HEK293 (cell line): ENCODE measurements at regions not wholly inside any gene's neighbourhood (a gene's known extent, or its start where the extent isn't known, plus 50 kb on each side); places are given as distances from the start of the nearest gene placed in this dataset.

Source experiments
- TSHZ1 ChIP-seq: fragments of 450-650 bp; formaldehyde crosslinking; IDR thresholded peaks from 2 replicates; pipeline ENCODE4 v1.5.1; 2016; ENCODE audit warnings: missing biosample characterization, missing genetic modification characterization, borderline replicate concordance
- ZNF10 ChIP-seq: fragments of 450-650 bp; formaldehyde crosslinking; IDR thresholded peaks from 2 replicates; pipeline ENCODE4 v1.5.1; 2017; ENCODE audit warnings: missing biosample characterization, missing genetic modification characterization
- ZNF140 ChIP-seq: fragments of 450-650 bp; formaldehyde crosslinking; IDR thresholded peaks from 2 replicates; pipeline ENCODE4 v1.5.1; 2016; ENCODE audit warnings: missing biosample characterization, missing genetic modification characterization
- ZNF416 ChIP-seq: fragments of 450-650 bp; formaldehyde crosslinking; IDR thresholded peaks from 2 replicates; pipeline ENCODE4 v1.5.1; 2016; ENCODE audit warnings: missing biosample characterization, missing genetic modification characterization
- ZNF521 ChIP-seq: fragments of 450-650 bp; formaldehyde crosslinking; IDR thresholded peaks from 2 replicates; pipeline ENCODE4 v1.5.1; 2017; ENCODE audit warnings: missing biosample characterization, mild to moderate bottlenecking, missing genetic modification characterization
- ZNF639 ChIP-seq: fragments of 450-650 bp; formaldehyde crosslinking; IDR thresholded peaks from 2 replicates; pipeline ENCODE4 v1.5.1; 2016; ENCODE audit warnings: missing biosample characterization, missing genetic modification characterization

- TF ChIP-seq ZNF416 = no peak
- TF ChIP-seq TSHZ1 (tag by site-specific recombination) = no peak
- no peak for TF ChIP-seq ZNF10 (tag by site-specific recombination)
- no peak for TF ChIP-seq ZNF521 (tag by site-specific recombination)
- TF ChIP-seq ZNF639 = no peak
- TF ChIP-seq ZNF140 (tag by site-specific recombination) = no peak
Observed at GRCh38 chr2:129914538-129915302, 64.7 kb upstream of the RAB6C start.
